ENCODE measurements at regions not wholly inside any gene's neighbourhood (a gene's known extent, or its start where the extent isn't known, plus 50 kb on each side); places are given as distances from the start of the nearest gene placed in this dataset.

- ChIA-PET CTCF (no interaction called here), POLR2A (no interaction called here)
These were observed 74.7 kb downstream of the BUD13 start for GRCh38 chr11:116698080-116698479.

GRCh38 chr11:116697639-116698038, 75.1 kb downstream of the BUD13 start:
- POLR2A ChIA-PET = no interaction called here
- CTCF ChIA-PET = no interaction called here

- CTCF ChIA-PET = no interaction called here
- POLR2A ChIA-PET = no interaction called here
These were observed 75.8 kb downstream of the BUD13 start for GRCh38 chr11:116697011-116697410.

- ChIA-PET POLR2A (no interaction called here), CTCF (no interaction called here)
These were observed 76.3 kb downstream of the BUD13 start for GRCh38 chr11:116696381-116696941.

GRCh38 chr11:116695657-116696254, 77.0 kb downstream of the BUD13 start:
- ChIA-PET POLR2A (no interaction called here), CTCF (no interaction called here)

GRCh38 chr11:116694815-116695590, 77.8 kb downstream of the BUD13 start:
- POLR2A ChIA-PET = no interaction called here
- CTCF ChIA-PET = interaction anchor here (0.7 kb wide), 1 partner anchor 35 kb away, joined by 3 read pairs; no protein-coding TSS in a partner anchor

GRCh38 chr11:116694349-116694725, 78.5 kb downstream of the BUD13 start:
- POLR2A ChIA-PET = no interaction called here
- CTCF ChIA-PET = no interaction called here

GRCh38 chr11:116693593-116694348, 79.0 kb downstream of the BUD13 start:
- POLR2A ChIA-PET = no interaction called here

GRCh38 chr11:116693102-116693570, 79.7 kb downstream of the BUD13 start:
- ChIA-PET CTCF (no interaction called here), POLR2A (no interaction called here)

More at GRCh38 chr11:116693593-116694348, 79.0 kb downstream of the BUD13 start:
- CTCF ChIA-PET = no interaction called here

GRCh38 chr11:116692318-116693101, 80.3 kb downstream of the BUD13 start:
- CTCF ChIA-PET = interaction anchor here (0.7 to 1.4 kb wide), 8 partner anchors 10 to 1954 kb away, joined by 3 to 4 read pairs (median 3); no protein-coding TSS in a partner anchor

GRCh38 chr11:116691771-116692177, 81.0 kb downstream of the BUD13 start:
- CTCF ChIA-PET = interaction anchor here (0.7 to 1.4 kb wide), 11 partner anchors 10 to 1953 kb away, joined by 3 to 5 read pairs (median 3); no protein-coding TSS in a partner anchor
- POLR2A ChIA-PET = no interaction called here

More at GRCh38 chr11:116692318-116693101, 80.3 kb downstream of the BUD13 start:
- POLR2A ChIA-PET = no interaction called here

GRCh38 chr11:116690611-116691010, 82.2 kb downstream of the BUD13 start:
- ChIA-PET CTCF (interaction anchor here (1.3 to 1.4 kb wide), 3 partner anchors 12 to 39 kb away, joined by 3 to 4 read pairs (median 3); no protein-coding TSS in a partner anchor), POLR2A (no interaction called here)

GRCh38 chr11:116689413-116690127, 83.2 kb downstream of the BUD13 start:
- POLR2A ChIA-PET = no interaction called here
- CTCF ChIA-PET = no interaction called here

- POLR2A ChIA-PET = no interaction called here
- CTCF ChIA-PET = no interaction called here
These were observed 84.6 kb downstream of the BUD13 start for GRCh38 chr11:116688202-116688540.

- ChIA-PET POLR2A (no interaction called here), CTCF (no interaction called here)
These were observed 85.2 kb downstream of the BUD13 start for GRCh38 chr11:116687458-116688201.

- ChIA-PET POLR2A (no interaction called here), CTCF (no interaction called here)
These were observed 85.9 kb downstream of the BUD13 start for GRCh38 chr11:116686866-116687265.

- ChIA-PET POLR2A (no interaction called here), CTCF (no interaction called here)
These were observed 88.8 kb downstream of the BUD13 start for GRCh38 chr11:116683982-116684381.
